ENCODE measurements at regions not wholly inside any gene's neighbourhood (a gene's known extent, or its start where the extent isn't known, plus 50 kb on each side); places are given as distances from the start of the nearest gene placed in this dataset.

DNA sequence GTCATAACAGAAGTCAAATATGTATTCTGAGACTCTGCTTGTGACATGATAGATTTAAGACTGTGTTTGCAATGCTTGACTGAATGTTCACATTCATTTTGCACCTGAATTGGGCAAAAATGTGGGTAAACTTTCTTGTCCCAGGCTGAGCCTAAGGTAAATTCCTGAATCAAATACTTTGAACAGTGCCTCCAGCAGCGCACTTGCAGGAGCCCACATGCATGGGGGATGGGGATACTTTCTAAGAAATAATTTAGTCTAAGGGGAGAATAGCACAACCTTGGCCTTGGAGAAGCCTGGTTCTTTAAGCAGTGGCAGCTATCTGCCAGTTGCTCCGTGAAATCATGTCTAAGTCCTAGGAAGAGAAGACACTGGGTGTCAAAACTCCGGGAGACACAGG, 163.5 kb upstream of the EGFLAM start:
- no peak for DNase-seq
- peaks cover 45% of the 10 kb centered on the region for H3K27me3 ChIP-seq (ENCODE audit: control insufficient read depth, insufficient read depth, low read length, poor library complexity, severe bottlenecking)
- no peak overlapping the region for H3K9ac ChIP-seq (ENCODE audit: extremely low read depth, low read length, poor library complexity, severe bottlenecking)
- Mint-ChIP-seq H3K4me3 (no peak overlapping the region), H3K36me3 (ENCODE audit: low read depth) (no peaks in the 10 kb centered on the region), H3K9me3 (no peaks in the 10 kb centered on the region), H3K27me3 (ENCODE audit: insufficient read depth) (peaks cover 23% of the 10 kb centered on the region), H3K4me1 (peaks cover 24% of the 10 kb centered on the region), H3K27ac (no peak overlapping the region)
- TF ChIP-seq, protein P1, sequence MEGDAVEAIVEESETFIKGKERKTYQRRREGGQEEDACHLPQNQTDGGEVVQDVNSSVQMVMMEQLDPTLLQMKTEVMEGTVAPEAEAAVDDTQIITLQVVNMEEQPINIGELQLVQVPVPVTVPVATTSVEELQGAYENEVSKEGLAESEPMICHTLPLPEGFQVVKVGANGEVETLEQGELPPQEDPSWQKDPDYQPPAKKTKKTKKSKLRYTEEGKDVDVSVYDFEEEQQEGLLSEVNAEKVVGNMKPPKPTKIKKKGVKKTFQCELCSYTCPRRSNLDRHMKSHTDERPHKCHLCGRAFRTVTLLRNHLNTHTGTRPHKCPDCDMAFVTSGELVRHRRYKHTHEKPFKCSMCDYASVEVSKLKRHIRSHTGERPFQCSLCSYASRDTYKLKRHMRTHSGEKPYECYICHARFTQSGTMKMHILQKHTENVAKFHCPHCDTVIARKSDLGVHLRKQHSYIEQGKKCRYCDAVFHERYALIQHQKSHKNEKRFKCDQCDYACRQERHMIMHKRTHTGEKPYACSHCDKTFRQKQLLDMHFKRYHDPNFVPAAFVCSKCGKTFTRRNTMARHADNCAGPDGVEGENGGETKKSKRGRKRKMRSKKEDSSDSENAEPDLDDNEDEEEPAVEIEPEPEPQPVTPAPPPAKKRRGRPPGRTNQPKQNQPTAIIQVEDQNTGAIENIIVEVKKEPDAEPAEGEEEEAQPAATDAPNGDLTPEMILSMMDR (conservative IDR thresholded peaks at IDR 0.05), result no peak
- H3K4me1 ChIP-seq (ENCODE audit: control insufficient read depth, insufficient read depth, low read length), result no peaks in the 10 kb centered on the region
- WGBS, 2 experiments (ENCODE audit: insufficient coverage in 1 of 2, insufficient read length in 1 of 2), result 44 to 80% methylated on average over 1 to 3 of the region's 3 CpGs
- no peaks in the 10 kb centered on the region for H3K9me3 ChIP-seq (ENCODE audit: control insufficient read depth, low read length)
- H3K27ac ChIP-seq (ENCODE audit: low read depth, low read length), result no peak overlapping the region
- no peak overlapping the region for H3K4me3 ChIP-seq (ENCODE audit: low read length)
- no peaks in the 10 kb centered on the region for H3K36me3 ChIP-seq (ENCODE audit: control insufficient read depth, insufficient read depth, low read length)

DNA sequence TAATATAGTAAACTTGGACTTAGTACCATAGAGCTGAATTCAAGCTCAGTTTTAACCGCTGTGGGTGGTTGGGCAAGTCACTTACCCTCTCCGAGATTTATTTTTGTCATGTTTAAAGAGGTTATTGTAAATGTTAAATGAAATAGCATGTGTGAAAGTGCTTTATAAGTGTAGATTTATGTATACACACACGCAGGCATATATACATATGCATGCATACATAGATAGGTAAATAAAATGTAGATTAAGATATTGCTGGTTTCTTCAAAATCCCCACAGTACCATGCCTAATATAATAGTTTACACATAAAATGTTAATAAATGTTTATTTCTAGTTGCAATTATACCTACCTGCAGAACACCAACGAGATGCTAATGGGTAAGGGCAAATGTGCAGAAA, 164.5 kb upstream of the EGFLAM start:
- WGBS, 2 experiments (ENCODE audit: insufficient coverage in 1 of 2, insufficient read length in 1 of 2), result 89% methylated on average over 3 of the region's 4 CpGs; no CpG with 5 or more reads in 1 of the 2 experiments
- Histone ChIP-seq H3K27me3 (ENCODE audit: control insufficient read depth, insufficient read depth, low read length, poor library complexity, severe bottlenecking) (peaks cover 53% of the 10 kb centered on the region), H3K27ac (ENCODE audit: low read depth, low read length) (no peak overlapping the region), H3K36me3 (ENCODE audit: control insufficient read depth, insufficient read depth, low read length) (no peaks in the 10 kb centered on the region), H3K9ac (ENCODE audit: extremely low read depth, low read length, poor library complexity, severe bottlenecking) (no peak overlapping the region), H3K4me1 (ENCODE audit: control insufficient read depth, insufficient read depth, low read length) (no peaks in the 10 kb centered on the region), H3K9me3 (ENCODE audit: control insufficient read depth, low read length) (no peaks in the 10 kb centered on the region), H3K4me3 (ENCODE audit: low read length) (no peak overlapping the region)
- TF ChIP-seq, protein P1 (conservative IDR thresholded peaks at IDR 0.05), result no peak
- Mint-ChIP-seq H3K4me3 (no peak overlapping the region), H3K27ac (no peak overlapping the region), H3K27me3 (ENCODE audit: insufficient read depth) (peaks cover 25% of the 10 kb centered on the region), H3K36me3 (ENCODE audit: low read depth) (no peaks in the 10 kb centered on the region), H3K9me3 (no peaks in the 10 kb centered on the region), H3K4me1 (peaks cover 15% of the 10 kb centered on the region)
- no peak for DNase-seq

DNA sequence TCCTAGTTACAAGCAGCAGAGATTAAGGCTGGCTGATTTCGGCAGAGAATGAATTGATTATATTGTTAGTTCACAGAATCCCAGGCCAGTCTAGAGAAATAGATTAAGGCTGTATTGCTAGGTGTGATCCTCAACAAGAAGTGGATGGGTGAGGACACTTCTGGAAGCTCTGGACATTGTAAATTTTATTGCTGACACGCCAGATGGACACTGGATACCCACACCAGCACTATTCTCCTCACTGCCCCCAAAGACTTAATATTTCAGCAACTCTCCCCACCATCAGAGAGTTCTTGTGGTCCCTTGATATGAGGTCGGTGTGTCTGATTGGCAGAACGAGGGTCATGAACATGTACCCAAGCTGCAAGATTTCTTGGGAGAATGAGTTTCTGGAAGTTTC, 171.6 kb upstream of the EGFLAM start:
- no peak overlapping the region for H3K27ac Mint-ChIP-seq
- Histone ChIP-seq H3K36me3 (ENCODE audit: control insufficient read depth, insufficient read depth, low read length) (no peaks in the 10 kb centered on the region), H3K9ac (ENCODE audit: extremely low read depth, low read length, poor library complexity, severe bottlenecking) (no peak overlapping the region), H3K27me3 (ENCODE audit: control insufficient read depth, insufficient read depth, low read length, poor library complexity, severe bottlenecking) (peaks cover 73% of the 10 kb centered on the region), H3K4me3 (ENCODE audit: low read length) (no peak overlapping the region), H3K4me1 (ENCODE audit: control insufficient read depth, insufficient read depth, low read length) (no peaks in the 10 kb centered on the region), H3K9me3 (ENCODE audit: control insufficient read depth, low read length) (no peaks in the 10 kb centered on the region), H3K27ac (ENCODE audit: low read depth, low read length) (no peak overlapping the region)
- peaks cover 48% of the 10 kb centered on the region for H3K27me3 Mint-ChIP-seq (ENCODE audit: insufficient read depth)
- H3K9me3 Mint-ChIP-seq, result peaks cover 3% of the 10 kb centered on the region
- WGBS, 2 experiments (ENCODE audit: insufficient coverage in 1 of 2, insufficient read length in 1 of 2), result 88 to 93% methylated on average over 3 to 4 of the region's 4 CpGs
- DNase-seq, result no peak
- H3K4me1 Mint-ChIP-seq, result peaks cover 15% of the 10 kb centered on the region
- no peak overlapping the region for H3K4me3 Mint-ChIP-seq
- no peaks in the 10 kb centered on the region for H3K36me3 Mint-ChIP-seq (ENCODE audit: low read depth)
- TF ChIP-seq, protein P1 (conservative IDR thresholded peaks at IDR 0.05), result no peak
